OCI-LY7 (cell line): ENCODE measurements at regions not wholly inside any gene's neighbourhood (a gene's known extent, or its start where the extent isn't known, plus 50 kb on each side); places are given as distances from the start of the nearest gene placed in this dataset.

Experiments
- CTCF ChIP-seq: fragments of 200-600 bp; sonication (generic); conservative IDR thresholded peaks from 2 replicates; pipeline ENCODE4 v1.5.1; 2014; ENCODE audit warnings: mild to moderate bottlenecking, antibody characterized with exemption, low read length, moderate library complexity, mixed read lengths
- EZH2phosphoT487 ChIP-seq: fragments of 200-600 bp; sonication (generic); IDR thresholded peaks from 2 replicates; pipeline ENCODE4 v1.6.1; 2018; ENCODE audit warnings: low read depth, borderline replicate concordance, mild to moderate bottlenecking, mixed run types, antibody characterized with exemption, low read length, moderate library complexity, mixed read lengths

- TF ChIP-seq CTCF (no peak), EZH2phosphoT487 (no peak)
Observed at GRCh38 chr1:47661040-47661439, 223.2 kb downstream of the FOXD2 start.
